GM18858 (cell line): ENCODE measurements at regions not wholly inside any gene's neighbourhood (a gene's known extent, or its start where the extent isn't known, plus 50 kb on each side); places are given as distances from the start of the nearest gene placed in this dataset.

ENCODE experiments used
- ATAC-seq: cut with Tn5 transposase; IDR thresholded peaks from one replicate; pipeline ENCODE4 v1.9.1; 2021; ENCODE audit not compliant: unreplicated experiment

- ATAC-seq: no peak
These were observed 254.0 kb downstream of the TMA16 start for GRCh38 chr4:163748449-163748848.

- ATAC-seq: peak; percentile 65
These were observed 260.5 kb downstream of the TMA16 start for GRCh38 chr4:163755013-163755412.

- no peak for ATAC-seq
These were observed 262.7 kb downstream of the TMA16 start for GRCh38 chr4:163757219-163757618.

- ATAC-seq: no peak
These were observed 263.5 kb downstream of the TMA16 start for GRCh38 chr4:163758032-163758431.

- no peak for ATAC-seq
These were observed 268.3 kb downstream of the TMA16 start for GRCh38 chr4:163762741-163763140.

- ATAC-seq: no peak
These were observed 270.1 kb downstream of the TMA16 start for GRCh38 chr4:163764569-163764968.

GRCh38 chr4:163768014-163768413 is 273.5 kb downstream of the TMA16 start:
- no peak for ATAC-seq

GRCh38 chr4:163772238-163772637 is 277.7 kb downstream of the TMA16 start:
- no peak for ATAC-seq

GRCh38 chr4:163773940-163774339 is 279.4 kb downstream of the TMA16 start:
- no peak for ATAC-seq

- ATAC-seq: no peak
These were observed 282.5 kb downstream of the TMA16 start for GRCh38 chr4:163776957-163777356.

GRCh38 chr4:163781726-163782125 is 287.2 kb downstream of the TMA16 start:
- ATAC-seq: no peak

GRCh38 chr4:163790231-163790630 is 295.7 kb downstream of the TMA16 start:
- no peak for ATAC-seq

GRCh38 chr4:163795885-163796284 is 301.4 kb downstream of the TMA16 start:
- ATAC-seq: no peak

- no peak for ATAC-seq
These were observed 309.5 kb downstream of the TMA16 start for GRCh38 chr4:163804001-163804400.

GRCh38 chr4:163806653-163807052 is 312.2 kb downstream of the TMA16 start:
- no peak for ATAC-seq

- ATAC-seq: no peak
These were observed 313.5 kb downstream of the TMA16 start for GRCh38 chr4:163808011-163808410.

GRCh38 chr4:163810755-163811154 is 316.3 kb downstream of the TMA16 start:
- ATAC-seq: peak; percentile 88

GRCh38 chr4:163815776-163816175 is 321.3 kb downstream of the TMA16 start:
- ATAC-seq: peak; percentile 56

GRCh38 chr4:163816494-163816893 is 322.0 kb downstream of the TMA16 start:
- no peak for ATAC-seq

- ATAC-seq: no peak
These were observed 324.2 kb downstream of the TMA16 start for GRCh38 chr4:163818673-163819072.

- no peak for ATAC-seq
These were observed 339.2 kb downstream of the TMA16 start for GRCh38 chr4:163833669-163834068.

GRCh38 chr4:163846008-163846407 is 351.5 kb downstream of the TMA16 start:
- ATAC-seq: no peak

GRCh38 chr4:163852246-163852645 is 357.8 kb downstream of the TMA16 start:
- no peak for ATAC-seq

- no peak for ATAC-seq
These were observed 363.4 kb downstream of the TMA16 start for GRCh38 chr4:163857903-163858302.
